Erythroblast (primary cell): ENCODE measurements at regions not wholly inside any gene's neighbourhood (a gene's known extent, or its start where the extent isn't known, plus 50 kb on each side); places are given as distances from the start of the nearest gene placed in this dataset.

Experiments used
- DNase-seq, 2 experiments: peaks; one replicate each; lab custom pipeline; 2025; lab: John Stamatoyannopoulos, UW
- GATA1 ChIP-seq: IDR thresholded peaks from 2 replicates; pipeline ENCODE4 v1.6.1; 2011; ENCODE audit warnings: low read depth, mild to moderate bottlenecking, control low read depth, low read length, moderate library complexity
- POLR2A ChIP-seq: IDR thresholded peaks from 2 replicates; pipeline ENCODE4 v1.6.1; 2011; ENCODE audit warnings: mild to moderate bottlenecking, low read length

DNA sequence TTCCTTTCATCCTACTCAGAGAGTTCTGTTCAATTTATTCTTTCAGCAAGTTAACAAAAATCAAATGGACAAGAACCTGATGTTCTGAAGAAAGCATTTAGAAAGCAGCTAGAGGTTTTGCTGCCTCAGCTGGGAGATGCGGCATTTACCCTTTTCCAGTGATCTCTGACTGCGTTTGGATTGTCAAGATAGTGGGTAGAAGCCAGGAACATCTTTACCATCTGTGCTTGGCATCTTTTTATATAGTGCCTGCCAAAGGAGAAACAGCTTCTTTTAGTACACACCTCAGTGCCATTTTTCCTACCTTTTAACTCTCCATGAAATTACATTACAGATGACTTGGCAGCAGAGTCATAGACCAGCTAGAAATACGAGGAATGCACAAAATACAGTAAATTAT lies 680.8 kb downstream of the SLITRK1 start:
- TF ChIP-seq GATA1 (no peak), POLR2A (no peak)

DNA sequence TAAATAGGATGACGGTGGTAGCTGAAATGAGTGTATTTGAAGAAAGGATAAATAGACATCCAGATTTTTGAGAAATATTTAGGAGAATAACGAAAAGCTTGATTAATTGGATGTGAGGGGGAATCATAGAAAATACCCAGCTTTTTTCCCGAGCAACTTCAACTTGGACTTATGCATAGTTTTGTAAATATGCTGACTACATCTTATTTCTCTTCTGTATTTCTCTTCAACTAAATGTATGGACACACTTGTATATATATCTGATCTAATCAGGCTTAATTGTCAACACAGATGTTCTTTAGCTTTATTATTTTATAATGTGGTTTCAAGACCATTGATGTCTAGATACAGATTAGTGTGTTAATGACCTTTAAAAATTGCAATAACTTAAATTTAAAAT lies 685.0 kb downstream of the SLITRK1 start:
- DNase-seq, result no peak
- TF ChIP-seq POLR2A (no peak), GATA1 (no peak)

More for the DNA sequence above, 680.8 kb downstream of the SLITRK1 start:
- DNase-seq, result no peak

DNA sequence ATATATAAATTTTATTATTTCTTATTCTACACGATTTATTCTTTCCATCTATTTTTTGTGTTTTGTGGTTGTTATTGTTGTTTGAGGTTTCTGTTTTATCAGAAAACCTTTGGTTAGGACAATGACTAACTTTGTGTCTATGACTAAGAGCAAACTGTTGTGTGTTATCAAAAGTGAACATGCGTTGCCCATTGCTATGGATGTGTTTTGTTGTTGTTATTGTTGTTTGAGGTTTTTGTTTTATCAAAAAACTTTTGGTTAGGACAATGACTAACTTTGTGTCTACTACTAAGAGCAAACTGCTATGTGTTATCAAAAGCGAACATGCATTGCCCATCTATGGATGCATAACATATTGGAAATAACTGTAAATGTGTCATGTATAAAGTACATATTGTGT lies 692.3 kb downstream of the SLITRK1 start:
- peak in 1 of 2 experiments; percentile 0 for DNase-seq
- no peak for TF ChIP-seq POLR2A
- TF ChIP-seq GATA1, result no peak

DNA sequence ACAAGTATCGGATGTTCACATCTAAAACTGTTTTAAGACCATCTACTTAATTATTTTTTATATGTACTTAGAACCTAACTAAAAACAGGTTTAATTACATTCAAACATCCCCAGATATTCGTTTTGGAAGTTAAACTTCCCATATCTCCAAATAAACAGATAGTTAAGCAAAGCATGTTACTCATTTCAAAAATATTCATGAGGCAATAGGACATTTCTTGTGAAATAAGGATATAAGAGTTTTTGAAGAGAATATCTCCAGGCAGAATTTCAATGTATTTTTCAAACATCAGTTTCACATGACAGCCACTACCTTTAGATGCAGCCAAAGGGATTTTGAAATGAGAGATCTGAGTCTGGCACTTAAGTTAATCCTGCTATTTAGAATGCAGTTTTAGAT lies 697.5 kb downstream of the SLITRK1 start:
- TF ChIP-seq POLR2A (no peak), GATA1 (no peak)
- no peak for DNase-seq

DNA sequence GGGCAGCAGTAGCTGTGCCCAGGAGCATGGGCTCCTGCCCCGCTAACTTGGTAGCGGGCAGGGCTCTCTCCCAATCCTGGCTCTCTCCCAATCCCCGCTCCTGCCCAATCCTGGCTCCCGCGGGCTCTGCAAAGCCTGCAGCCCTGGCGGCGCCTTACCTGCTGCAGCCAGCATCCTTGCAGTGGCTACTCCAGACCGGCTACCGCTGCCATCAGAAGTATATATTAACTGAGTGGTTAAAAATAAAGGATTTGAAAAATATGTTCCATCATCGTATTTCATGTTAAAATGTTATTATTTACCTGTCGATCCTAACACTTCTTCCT lies 698.2 kb downstream of the SLITRK1 start:
- no peak for DNase-seq
- no peak for TF ChIP-seq POLR2A
- TF ChIP-seq GATA1, result no peak

DNA sequence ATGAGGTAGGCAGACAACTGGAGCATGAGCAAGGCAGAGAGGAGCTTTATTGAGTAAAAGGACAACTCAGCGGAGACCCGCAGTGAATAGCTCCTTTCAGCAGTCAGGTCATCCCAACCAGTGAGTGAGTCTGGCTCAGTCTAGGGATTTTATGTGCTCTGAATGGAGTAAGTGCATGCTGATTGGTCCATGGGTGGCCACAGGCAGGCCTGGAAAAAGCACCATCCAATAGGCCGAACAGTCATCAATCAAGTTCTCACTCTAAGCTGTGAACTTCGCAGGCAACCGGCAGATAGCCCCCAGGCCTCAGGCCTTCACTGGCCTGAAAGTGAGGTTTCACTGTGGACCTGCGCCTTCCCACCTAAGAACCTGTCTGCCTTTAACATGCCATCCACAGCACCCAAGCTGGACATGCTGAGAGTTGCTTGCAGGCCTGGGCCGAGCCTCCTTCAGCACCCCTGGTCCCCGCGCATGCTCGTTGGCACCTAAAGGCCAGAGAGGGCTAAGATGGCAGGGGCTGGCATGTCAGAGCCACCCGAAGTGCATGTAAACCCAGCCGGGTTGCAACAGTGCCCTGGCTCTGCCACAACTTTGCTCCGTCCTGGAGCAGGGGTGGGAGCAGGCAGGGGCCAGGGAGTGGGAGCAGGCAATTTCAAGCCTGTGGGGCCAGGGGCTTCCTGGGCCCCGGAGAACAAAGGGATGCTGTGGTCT lies 698.7 kb downstream of the SLITRK1 start:
- DNase-seq, result no peak
- TF ChIP-seq GATA1 (no peak), POLR2A (no peak)

DNA sequence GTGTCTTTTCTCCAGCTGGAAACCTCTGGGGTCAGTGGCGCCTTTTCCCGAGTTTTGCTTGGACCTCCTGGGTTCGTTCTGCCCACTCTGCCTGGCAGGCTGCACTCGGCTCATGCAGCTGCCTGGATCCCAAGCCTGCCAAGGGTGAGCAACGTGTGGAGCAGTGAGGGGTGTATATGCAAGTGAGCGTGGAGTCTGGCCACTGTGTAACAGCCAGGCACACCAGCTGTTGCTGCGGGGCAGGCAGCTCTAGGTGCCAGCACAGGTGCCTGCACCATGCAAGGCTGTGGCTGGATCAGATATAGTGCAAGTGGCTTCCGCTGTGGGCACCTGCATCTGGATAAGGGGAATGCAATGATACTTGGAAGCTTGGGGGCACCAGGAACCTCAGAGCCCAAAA lies 699.4 kb downstream of the SLITRK1 start:
- no peak for TF ChIP-seq POLR2A
- TF ChIP-seq GATA1, result no peak
- no peak for DNase-seq

DNA sequence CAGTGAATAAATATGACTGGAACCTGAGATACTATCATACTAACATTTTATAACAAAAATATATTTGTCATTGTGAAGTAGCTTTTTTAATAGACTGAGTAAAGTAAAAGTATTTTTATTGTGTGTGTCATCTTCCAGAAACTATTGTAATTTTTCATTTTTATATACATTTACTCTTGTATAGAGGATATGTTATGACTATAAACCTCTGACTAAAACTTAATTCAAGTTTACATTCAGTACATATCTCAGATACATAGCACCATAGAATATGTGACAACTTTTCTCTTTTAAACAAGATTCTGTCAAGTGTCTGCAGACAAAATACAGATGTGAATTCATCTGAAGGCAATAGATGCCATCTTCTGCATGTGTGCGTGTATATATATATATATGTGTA lies 704.3 kb downstream of the SLITRK1 start:
- TF ChIP-seq GATA1 (no peak), POLR2A (no peak)

DNA sequence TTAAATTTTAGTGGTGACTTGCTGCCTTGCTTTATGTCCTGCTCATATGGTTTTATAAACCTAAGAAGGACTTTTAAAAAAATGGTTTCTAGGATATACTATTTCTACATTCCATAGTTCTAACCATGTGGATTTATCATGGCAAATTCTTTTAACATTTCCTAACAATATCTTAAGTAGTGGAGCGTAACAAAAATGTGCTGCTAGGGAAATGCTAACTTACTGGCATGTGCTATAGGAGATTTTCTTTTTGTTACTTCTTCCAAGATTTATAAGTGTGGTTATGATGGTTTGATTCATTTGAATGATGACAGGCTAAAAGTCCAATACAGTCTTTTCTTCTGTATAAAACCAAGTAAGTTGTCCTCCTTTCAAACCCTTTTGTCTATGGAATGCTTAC lies 713.7 kb downstream of the SLITRK1 start:
- TF ChIP-seq POLR2A (no peak), GATA1 (no peak)
- no peak for DNase-seq

More for the DNA sequence above, 704.3 kb downstream of the SLITRK1 start:
- DNase-seq, result no peak

DNA sequence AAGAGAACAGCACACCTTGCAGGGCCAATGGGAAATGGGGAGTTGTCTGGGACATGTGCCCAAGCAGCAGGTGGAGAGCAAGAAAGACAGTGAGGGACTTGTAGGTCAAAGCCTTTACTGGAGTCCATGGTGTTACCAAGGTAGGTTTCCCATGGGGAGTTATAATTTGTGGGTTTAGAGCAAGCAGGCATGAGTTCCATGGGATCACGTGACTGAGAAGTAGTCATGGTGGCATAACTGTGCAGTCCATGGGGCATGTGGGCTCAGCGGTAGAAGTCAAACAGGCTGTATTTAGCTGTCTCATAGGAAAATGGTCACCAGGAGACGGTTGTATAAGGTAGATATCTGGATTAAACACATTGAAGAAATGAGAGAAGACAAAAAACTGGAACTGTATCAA lies 715.1 kb downstream of the SLITRK1 start:
- TF ChIP-seq GATA1, result no peak
- TF ChIP-seq POLR2A, result no peak
- DNase-seq, result no peak

DNA sequence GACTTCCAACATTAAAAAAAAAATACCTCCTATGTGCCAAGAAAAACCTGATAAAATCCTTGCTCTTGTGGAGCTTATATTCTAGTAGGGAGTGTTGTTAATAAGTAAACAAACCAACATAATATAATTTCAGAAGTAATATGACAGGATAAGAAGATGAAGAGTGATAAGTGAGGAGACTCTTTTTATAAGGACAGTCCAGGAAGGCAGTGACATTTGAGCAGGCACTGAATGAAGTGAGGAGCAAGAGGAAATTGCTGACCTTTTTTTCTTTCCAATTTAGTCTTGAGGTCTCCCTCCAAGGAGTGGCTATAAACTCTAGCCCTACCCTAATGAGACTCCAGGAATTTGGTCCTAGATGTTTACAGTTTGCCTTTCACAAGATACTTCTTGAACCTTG lies 715.7 kb downstream of the SLITRK1 start:
- TF ChIP-seq POLR2A (no peak), GATA1 (no peak)
- DNase-seq, result no peak

DNA sequence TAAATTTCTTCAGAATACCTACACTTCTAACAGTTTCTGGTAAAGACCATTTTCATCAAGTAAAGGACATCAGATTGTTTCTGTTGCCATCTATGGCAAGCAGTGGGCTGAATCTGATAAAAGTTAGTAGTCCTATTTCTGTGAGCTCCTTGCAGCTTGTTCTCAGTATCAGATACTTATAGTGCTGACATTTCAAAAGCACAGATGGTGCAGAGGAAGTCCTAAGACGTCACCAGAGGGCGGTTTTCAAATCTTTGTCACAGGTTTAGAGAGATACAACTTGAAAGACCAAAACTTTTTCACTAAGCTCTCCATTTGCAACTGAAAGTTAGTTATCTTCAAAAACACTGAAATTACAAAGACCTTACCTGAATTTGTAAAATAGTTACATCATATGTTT lies 719.8 kb downstream of the SLITRK1 start:
- no peak for TF ChIP-seq GATA1
- TF ChIP-seq POLR2A, result no peak
- DNase-seq, result no peak

DNA sequence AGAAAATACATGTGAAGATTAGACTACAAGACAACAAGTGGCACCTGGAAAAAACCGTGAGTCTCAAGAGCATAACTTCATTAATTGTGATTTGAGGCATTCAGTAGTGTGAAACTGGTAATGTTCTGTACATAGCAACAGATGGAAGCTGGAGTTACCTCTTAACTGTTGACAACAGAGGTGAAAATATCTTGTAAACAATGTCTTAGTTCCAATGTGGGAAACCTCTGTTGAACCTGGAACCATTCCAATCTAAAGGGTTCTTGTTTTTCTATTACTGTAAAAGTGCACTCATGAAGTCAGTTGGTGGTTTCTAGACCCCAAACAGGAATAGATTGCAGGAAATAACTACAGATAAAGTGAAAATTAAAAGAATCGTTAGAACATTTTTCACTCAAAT lies 728.4 kb downstream of the SLITRK1 start:
- no peak for DNase-seq
- TF ChIP-seq POLR2A, result no peak
- TF ChIP-seq GATA1, result no peak

DNA sequence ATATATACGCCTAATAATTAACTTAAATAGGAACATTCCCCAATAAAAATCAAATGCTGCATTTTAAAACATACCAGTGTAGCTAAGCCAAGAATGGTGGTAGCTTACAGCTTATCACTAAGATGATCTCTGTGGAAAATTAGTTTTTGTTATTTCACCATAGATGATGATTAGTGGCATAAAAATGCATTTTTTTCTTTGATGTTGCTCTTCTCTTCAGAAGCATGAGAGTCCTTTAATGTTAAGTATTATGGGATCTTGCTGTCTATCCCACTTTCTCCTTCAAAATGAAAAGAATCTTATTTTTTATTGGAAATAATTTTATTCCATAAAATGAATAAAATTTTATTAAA lies 731.0 kb downstream of the SLITRK1 start:
- DNase-seq, result no peak
- no peak for TF ChIP-seq POLR2A
- no peak for TF ChIP-seq GATA1

DNA sequence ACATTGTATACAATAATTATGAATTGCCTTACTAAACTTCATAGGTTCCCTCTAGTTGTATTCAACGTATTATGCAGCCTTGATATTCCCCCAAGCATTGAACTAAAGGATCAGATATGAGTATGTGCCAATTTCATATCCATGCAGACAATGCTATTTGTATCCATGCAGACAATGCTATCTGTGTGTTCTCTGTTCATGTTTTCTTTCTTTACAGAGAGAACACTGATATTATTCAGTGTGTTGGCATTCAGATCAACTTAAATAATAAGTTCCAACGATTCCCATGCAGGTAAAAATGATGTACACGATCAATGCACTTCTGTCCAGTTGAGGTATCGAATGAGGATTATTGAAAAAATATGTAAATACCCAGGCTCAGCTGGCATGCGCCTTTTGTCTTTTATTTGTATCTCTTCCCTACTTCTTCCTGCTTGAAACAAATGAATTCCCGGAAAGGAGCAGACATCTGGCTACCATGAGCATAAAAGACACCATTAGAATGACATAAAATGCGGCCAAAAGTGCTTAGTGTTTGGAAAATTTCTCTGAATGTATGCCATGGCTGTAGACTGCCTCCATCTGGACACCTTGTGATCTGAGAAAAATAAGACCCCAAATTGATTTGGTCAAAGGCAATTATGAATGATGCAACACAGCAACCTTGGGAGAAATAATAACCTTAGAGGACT lies 731.5 kb downstream of the SLITRK1 start:
- TF ChIP-seq GATA1, result no peak
- TF ChIP-seq POLR2A, result no peak
- no peak for DNase-seq

DNA sequence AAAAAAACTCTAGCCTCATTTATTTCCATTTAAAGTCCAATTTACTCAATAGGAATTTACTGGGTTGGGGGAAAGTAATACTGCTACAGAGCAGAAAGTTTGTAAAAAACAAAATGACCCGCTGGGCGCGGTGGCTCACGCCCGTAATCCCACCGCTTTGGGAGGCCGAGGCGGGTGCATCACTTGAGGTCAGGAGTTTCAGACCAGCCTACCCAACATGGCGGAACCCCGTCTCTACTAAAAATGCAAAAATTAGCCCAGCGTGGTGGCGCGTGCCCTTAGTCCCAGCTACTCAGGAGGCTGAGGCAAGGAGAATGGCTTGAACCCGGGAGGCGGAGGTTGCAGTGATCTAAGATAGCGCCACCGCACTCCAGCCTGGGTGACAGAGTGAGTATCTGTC lies 745.6 kb downstream of the SLITRK1 start:
- no peak for DNase-seq
- TF ChIP-seq POLR2A, result no peak
- no peak for TF ChIP-seq GATA1
